Amygdala (tissue), 56 donors: ENCODE measurements at regions not wholly inside any gene's neighbourhood (a gene's known extent, or its start where the extent isn't known, plus 50 kb on each side); places are given as distances from the start of the nearest gene placed in this dataset.

Source experiments
- DNase-seq, 56 donors: peaks; one replicate each; lab custom pipeline; 2025; lab: John Stamatoyannopoulos, UW

- DNase-seq, result no peak
These were observed 191.1 kb downstream of the MAP2K6 start for GRCh38 chr17:69605571-69605970.

GRCh38 chr17:69606142-69606800, 191.8 kb downstream of the MAP2K6 start:
- DNase-seq, result no peak

GRCh38 chr17:69607162-69607834, 192.8 kb downstream of the MAP2K6 start:
- DNase-seq, result peak in 52 of 56 donors; percentile 1 to 87 (median 38)

GRCh38 chr17:69608141-69608540, 193.6 kb downstream of the MAP2K6 start:
- DNase-seq, result no peak

- DNase-seq, result peak in 3 of 56 donors; percentile 1 to 11 (median 6)
These were observed 194.4 kb downstream of the MAP2K6 start for GRCh38 chr17:69608808-69609472.

- DNase-seq, result peak in 6 of 56 donors; percentile 0 to 27 (median 2)
These were observed 195.2 kb downstream of the MAP2K6 start for GRCh38 chr17:69609473-69610305.

GRCh38 chr17:69620363-69620762, 205.9 kb downstream of the MAP2K6 start:
- DNase-seq, result no peak

- DNase-seq, result no peak
These were observed 211.0 kb downstream of the MAP2K6 start for GRCh38 chr17:69625474-69625873.

- DNase-seq, result no peak
These were observed 215.6 kb downstream of the MAP2K6 start for GRCh38 chr17:69630056-69630635.

GRCh38 chr17:69634844-69635243, 220.3 kb downstream of the MAP2K6 start:
- no peak for DNase-seq

- peak in 3 of 56 donors; percentile 0 to 4 (median 1) for DNase-seq
These were observed 223.1 kb downstream of the MAP2K6 start for GRCh38 chr17:69637446-69638156.

GRCh38 chr17:69639096-69639495, 224.6 kb downstream of the MAP2K6 start:
- DNase-seq, result no peak

- DNase-seq, result no peak
These were observed 225.6 kb downstream of the MAP2K6 start for GRCh38 chr17:69640073-69640472.

GRCh38 chr17:69643686-69644085, 229.2 kb downstream of the MAP2K6 start:
- no peak for DNase-seq

- no peak for DNase-seq
These were observed 232.2 kb downstream of the MAP2K6 start for GRCh38 chr17:69646729-69647128.

GRCh38 chr17:69650881-69651280, 236.4 kb downstream of the MAP2K6 start:
- DNase-seq, result no peak

GRCh38 chr17:69651921-69652320, 237.4 kb downstream of the MAP2K6 start:
- DNase-seq, result no peak

GRCh38 chr17:69654981-69655855, 240.7 kb downstream of the MAP2K6 start:
- DNase-seq, result no peak

GRCh38 chr17:69655902-69656301, 241.4 kb downstream of the MAP2K6 start:
- DNase-seq, result no peak
